ENCODE measurements at regions not wholly inside any gene's neighbourhood (a gene's known extent, or its start where the extent isn't known, plus 50 kb on each side); places are given as distances from the start of the nearest gene placed in this dataset.

DNA sequence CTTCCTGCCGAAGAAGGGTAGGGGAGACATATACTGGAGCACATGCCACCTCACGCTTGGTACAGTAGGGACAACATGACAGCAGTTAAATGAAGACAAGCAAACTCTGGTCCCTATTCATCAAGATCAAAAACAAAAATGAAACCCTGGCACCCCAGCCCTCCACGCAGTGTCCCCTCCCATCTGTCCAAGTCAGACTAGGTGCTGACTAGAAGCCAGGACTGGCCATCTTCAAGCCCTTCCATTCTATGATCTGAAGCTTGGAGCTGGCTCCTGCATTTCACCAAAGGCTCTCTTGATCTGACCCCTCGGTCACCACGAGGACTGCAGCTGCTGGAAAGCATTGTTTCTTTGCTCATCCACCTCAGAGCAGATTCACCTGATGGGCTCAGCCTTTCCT is 158.9 kb upstream of the GGTLC1 start:
- Histone ChIP-seq H3K4me1 (ENCODE audit: control insufficient read depth, insufficient read depth, low read length) (no peaks in the 10 kb centered on the region), H3K9ac (ENCODE audit: extremely low read depth, low read length, poor library complexity, severe bottlenecking) (no peak overlapping the region), H3K27me3 (ENCODE audit: control insufficient read depth, insufficient read depth, low read length, poor library complexity, severe bottlenecking) (no peaks in the 10 kb centered on the region), H3K36me3 (ENCODE audit: control insufficient read depth, insufficient read depth, low read length) (no peaks in the 10 kb centered on the region), H3K9me3 (ENCODE audit: control insufficient read depth, low read length) (no peaks in the 10 kb centered on the region), H3K4me3 (ENCODE audit: low read length) (no peak overlapping the region), H3K27ac (ENCODE audit: low read depth, low read length) (no peak overlapping the region)
- Mint-ChIP-seq H3K4me3 (no peak overlapping the region), H3K27ac (no peak overlapping the region), H3K9me3 (no peaks in the 10 kb centered on the region), H3K4me1 (peaks cover 8% of the 10 kb centered on the region), H3K36me3 (ENCODE audit: low read depth) (no peaks in the 10 kb centered on the region), H3K27me3 (ENCODE audit: insufficient read depth) (peaks cover 19% of the 10 kb centered on the region)
- DNase-seq: no peak
- TF ChIP-seq CTCF (conservative IDR thresholded peaks at IDR 0.05): no peak
- WGBS, 2 experiments (ENCODE audit: insufficient coverage in 1 of 2, insufficient read length in 1 of 2): 86 to 94% methylated on average over 5 of the region's 5 CpGs

- Mint-ChIP-seq H3K9me3 (peaks cover 2% of the 10 kb centered on the region), H3K27me3 (ENCODE audit: insufficient read depth) (peaks cover 17% of the 10 kb centered on the region), H3K27ac (no peak overlapping the region), H3K4me3 (no peak overlapping the region), H3K4me1 (peaks cover 6% of the 10 kb centered on the region), H3K36me3 (ENCODE audit: low read depth) (no peaks in the 10 kb centered on the region)
- TF ChIP-seq CTCF (conservative IDR thresholded peaks at IDR 0.05): no peak
- Histone ChIP-seq H3K9me3 (ENCODE audit: control insufficient read depth, low read length) (peaks cover 6% of the 10 kb centered on the region), H3K4me1 (ENCODE audit: control insufficient read depth, insufficient read depth, low read length) (no peaks in the 10 kb centered on the region), H3K27ac (ENCODE audit: low read depth, low read length) (no peak overlapping the region), H3K27me3 (ENCODE audit: control insufficient read depth, insufficient read depth, low read length, poor library complexity, severe bottlenecking) (no peaks in the 10 kb centered on the region), H3K9ac (ENCODE audit: extremely low read depth, low read length, poor library complexity, severe bottlenecking) (no peak overlapping the region), H3K4me3 (ENCODE audit: low read length) (no peak overlapping the region), H3K36me3 (ENCODE audit: control insufficient read depth, insufficient read depth, low read length) (no peaks in the 10 kb centered on the region)
- DNase-seq: no peak
These were observed 157.7 kb upstream of the GGTLC1 start for GRCh38 chr20:24146231-24146634.

GRCh38 chr20:24144371-24144770 is 155.8 kb upstream of the GGTLC1 start:
- no peak overlapping the region for H3K9ac ChIP-seq (ENCODE audit: extremely low read depth, low read length, poor library complexity, severe bottlenecking)
- H3K9me3 ChIP-seq (ENCODE audit: control insufficient read depth, low read length): peaks cover 8% of the 10 kb centered on the region
- peaks cover 2% of the 10 kb centered on the region for H3K9me3 Mint-ChIP-seq
- DNase-seq: no peak
- peaks cover 13% of the 10 kb centered on the region for H3K27me3 Mint-ChIP-seq (ENCODE audit: insufficient read depth)
- TF ChIP-seq CTCF (conservative IDR thresholded peaks at IDR 0.05): no peak
- 66 to 79% methylated on average over 4 to 8 of the region's 8 CpGs for WGBS, 2 experiments (ENCODE audit: insufficient coverage in 1 of 2, insufficient read length in 1 of 2)
- no peak overlapping the region for H3K27ac Mint-ChIP-seq
- no peak overlapping the region for H3K4me3 ChIP-seq (ENCODE audit: low read length)
- H3K4me1 ChIP-seq (ENCODE audit: control insufficient read depth, insufficient read depth, low read length): no peaks in the 10 kb centered on the region
- no peaks in the 10 kb centered on the region for H3K36me3 ChIP-seq (ENCODE audit: control insufficient read depth, insufficient read depth, low read length)
- H3K4me1 Mint-ChIP-seq: peaks cover 2% of the 10 kb centered on the region
- no peaks in the 10 kb centered on the region for H3K36me3 Mint-ChIP-seq (ENCODE audit: low read depth)
- no peak overlapping the region for H3K27ac ChIP-seq (ENCODE audit: low read depth, low read length)
- no peak overlapping the region for H3K4me3 Mint-ChIP-seq
- no peaks in the 10 kb centered on the region for H3K27me3 ChIP-seq (ENCODE audit: control insufficient read depth, insufficient read depth, low read length, poor library complexity, severe bottlenecking)
